ENCODE measurements at regions not wholly inside any gene's neighbourhood (a gene's known extent, or its start where the extent isn't known, plus 50 kb on each side); places are given as distances from the start of the nearest gene placed in this dataset.

GRCh38 chr20:52799130-52799529, 173.0 kb upstream of the TSHZ2 start:
- no peaks in the 10 kb centered on the region for H4K20me1 ChIP-seq (ENCODE audit: insufficient read depth)
- ChIA-PET CTCF (no interaction called here), RAD21 (ENCODE audit: low non-redundant PET in 1 of 2, low total read pairs in 2 of 2, uncharacterized antibody in 2 of 2, unreplicated experiment in 2 of 2) (no interaction called here), POLR2A (no interaction called here)
- H3K27ac ChIP-seq (ENCODE audit: low read depth, low read length) = no peak overlapping the region
- no peaks in the 10 kb centered on the region for H3K79me2 ChIP-seq (ENCODE audit: insufficient read depth, low read length)
- H3K9me2 ChIP-seq (ENCODE audit: insufficient read depth) = no peaks in the 10 kb centered on the region
- no peak overlapping the region for H3K4me3 ChIP-seq (replicated peaks in 1 of 2; ENCODE audit: low read depth in 1 of 2, low read length in 2 of 2)
- BruUV-seq (replicated peaks) = no TSS peak
- TF ChIP-seq POLR2AphosphoS5 (IDR thresholded peaks at IDR 0.05; ENCODE audit: low read depth, low read length) (no peak), JUND (IDR thresholded peaks at IDR 0.05) (no peak), YY1 (IDR thresholded peaks at IDR 0.05; ENCODE audit: extremely low read depth, insufficient replicate concordance, low read depth, low read length) (no peak), POLR2A (IDR thresholded peaks at IDR 0.05; ENCODE audit: borderline replicate concordance, extremely low read depth, insufficient read depth, insufficient read length) (no peak), ZBTB33 (IDR thresholded peaks at IDR 0.05; ENCODE audit: extremely low read depth, insufficient replicate concordance, low read length) (no peak), ZNF274 (IDR thresholded peaks at IDR 0.05; ENCODE audit: low read depth, low read length) (no peak), RAD21 (IDR thresholded peaks at IDR 0.05; ENCODE audit: low read depth) (no peak), ZFX (IDR thresholded peaks at IDR 0.05) (no peak), EZH2 (IDR thresholded peaks at IDR 0.05) (no peak), SIN3A (IDR thresholded peaks at IDR 0.05; ENCODE audit: low read depth) (no peak), EGR1 (IDR thresholded peaks at IDR 0.05; ENCODE audit: low read depth) (no peak), CEBPB (IDR thresholded peaks at IDR 0.05; ENCODE audit: low read depth) (no peak), REST (IDR thresholded peaks at IDR 0.05; ENCODE audit: low read depth) (no peak), FOSL1 (IDR thresholded peaks at IDR 0.05; ENCODE audit: low read depth) (no peak), EZH2phosphoT487 (IDR thresholded peaks at IDR 0.05; ENCODE audit: borderline replicate concordance) (no peak), TCF7L2 (IDR thresholded peaks at IDR 0.05; ENCODE audit: borderline replicate concordance, extremely low read depth, insufficient read depth, insufficient read length) (no peak), ATF3 (IDR thresholded peaks at IDR 0.05) (no peak), SP1 (IDR thresholded peaks at IDR 0.05; ENCODE audit: low read depth) (no peak), ELF1 (IDR thresholded peaks at IDR 0.05; ENCODE audit: borderline replicate concordance, low read depth) (no peak)
- ATAC-seq (no peak), DNase-seq (ENCODE audit: low read depth, low spot score) (no peak)
- peaks cover 0 to 12% of the 10 kb centered on the region in 2 experiments; a peak in 1 of 4 replicates for H3K9me3 ChIP-seq (ENCODE audit: control insufficient read depth in 1 of 2, insufficient read depth in 1 of 2, low read depth in 1 of 2, low read length in 2 of 2)
- no peak overlapping the region for H2AFZ ChIP-seq (ENCODE audit: low read depth, low read length, poor library complexity, severe bottlenecking)
- H3K4me2 ChIP-seq (ENCODE audit: low read length) = no peak overlapping the region
- H3K36me3 ChIP-seq (ENCODE audit: control insufficient read depth in 1 of 2, insufficient read depth in 2 of 2, low read length in 2 of 2) = no peaks in the 10 kb centered on the region
- no peak overlapping the region for H3K9ac ChIP-seq (ENCODE audit: low read length)
- intact Hi-C loops (cut with micrococcal nuclease) = no loop called here
- no peaks in the 10 kb centered on the region for H3K4me1 ChIP-seq (ENCODE audit: control insufficient read depth in 1 of 2, insufficient read depth in 2 of 2, low read length in 2 of 2)
- no peaks in the 10 kb centered on the region for H3K27me3 ChIP-seq (ENCODE audit: insufficient read depth, low read length)

Measured in HCT116 (cell line).